VCaP (cell line): ENCODE measurements at regions not wholly inside any gene's neighbourhood (a gene's known extent, or its start where the extent isn't known, plus 50 kb on each side); places are given as distances from the start of the nearest gene placed in this dataset.

Experiments
- H3K27ac ChIP-seq: fragments of 450-650 bp; 2 replicates; pipeline ENCODE4 v1.5.1; 2017
- CTCF ChIP-seq: fragments of 450-650 bp; conservative IDR thresholded peaks from 2 replicates; pipeline ENCODE4 v1.5.1; 2017; ENCODE audit warnings: mild to moderate bottlenecking, moderate library complexity

- H3K27ac ChIP-seq = no peak overlapping the region
- no peak for TF ChIP-seq CTCF
These were observed 113.6 kb downstream of the UCHL5 start for GRCh38 chr1:192945390-192946130.

GRCh38 chr1:192949783-192950182 is 109.4 kb downstream of the UCHL5 start:
- no peak overlapping the region for H3K27ac ChIP-seq
- no peak for TF ChIP-seq CTCF

GRCh38 chr1:192950926-192951325 is 108.2 kb downstream of the UCHL5 start:
- H3K27ac ChIP-seq = no peak overlapping the region
- no peak for TF ChIP-seq CTCF

- TF ChIP-seq CTCF = no peak
- no peak overlapping the region for H3K27ac ChIP-seq
These were observed 107.3 kb downstream of the UCHL5 start for GRCh38 chr1:192951691-192952460.

- no peak for TF ChIP-seq CTCF
- no peak overlapping the region for H3K27ac ChIP-seq
These were observed 106.5 kb downstream of the UCHL5 start for GRCh38 chr1:192952646-192953045.

- no peak overlapping the region for H3K27ac ChIP-seq
- TF ChIP-seq CTCF = no peak
These were observed 104.4 kb downstream of the UCHL5 start for GRCh38 chr1:192954705-192955265.

GRCh38 chr1:192958350-192958749 is 100.8 kb downstream of the UCHL5 start:
- no peak for TF ChIP-seq CTCF
- no peak overlapping the region for H3K27ac ChIP-seq
